ENCODE measurements at regions not wholly inside any gene's neighbourhood (a gene's known extent, or its start where the extent isn't known, plus 50 kb on each side); places are given as distances from the start of the nearest gene placed in this dataset.

DNA sequence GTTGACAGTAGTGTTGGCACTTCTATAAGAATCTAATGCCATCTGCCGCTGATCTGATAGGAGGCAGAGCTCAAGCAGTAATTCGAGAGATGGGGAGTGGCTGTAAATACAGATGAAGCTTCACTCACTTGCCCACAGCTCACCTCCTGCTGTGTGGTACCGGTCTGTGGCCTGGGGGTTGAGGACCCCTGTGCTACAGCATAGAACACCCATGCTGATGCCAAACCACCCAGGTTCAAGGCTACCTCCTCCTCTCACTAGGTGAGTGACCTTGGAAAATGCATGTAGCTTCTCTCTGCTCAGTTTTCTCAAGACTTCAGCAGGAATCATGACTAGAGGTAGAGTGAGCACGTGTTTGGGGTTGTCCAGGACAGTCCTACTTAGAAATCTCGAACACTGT, 263.4 kb downstream of the SH3BP4 start:
- TF ChIP-seq BHLHE40 (IDR thresholded peaks at IDR 0.05; ENCODE audit: borderline replicate concordance) (no peak), SUZ12 (IDR thresholded peaks at IDR 0.05) (no peak), FOXM1 (IDR thresholded peaks at IDR 0.05; ENCODE audit: borderline replicate concordance) (no peak), ZNF384 (IDR thresholded peaks at IDR 0.05) (no peak), LEF1 (IDR thresholded peaks at IDR 0.05; ENCODE audit: borderline replicate concordance) (no peak), FOXK2 (IDR thresholded peaks at IDR 0.05) (no peak), ELF4 (IDR thresholded peaks at IDR 0.05) (no peak), NFRKB (IDR thresholded peaks at IDR 0.05) (no peak), FOXA1 (IDR thresholded peaks at IDR 0.05) (no peak), HDGF (IDR thresholded peaks at IDR 0.05; ENCODE audit: borderline replicate concordance) (no peak), TARDBP (IDR thresholded peaks at IDR 0.05) (no peak), SP1 (IDR thresholded peaks at IDR 0.05) (no peak), CTBP1 (IDR thresholded peaks at IDR 0.05; ENCODE audit: borderline replicate concordance) (no peak), ARNT (IDR thresholded peaks at IDR 0.05) (no peak)
- TF ChIP-seq, protein P1, sequence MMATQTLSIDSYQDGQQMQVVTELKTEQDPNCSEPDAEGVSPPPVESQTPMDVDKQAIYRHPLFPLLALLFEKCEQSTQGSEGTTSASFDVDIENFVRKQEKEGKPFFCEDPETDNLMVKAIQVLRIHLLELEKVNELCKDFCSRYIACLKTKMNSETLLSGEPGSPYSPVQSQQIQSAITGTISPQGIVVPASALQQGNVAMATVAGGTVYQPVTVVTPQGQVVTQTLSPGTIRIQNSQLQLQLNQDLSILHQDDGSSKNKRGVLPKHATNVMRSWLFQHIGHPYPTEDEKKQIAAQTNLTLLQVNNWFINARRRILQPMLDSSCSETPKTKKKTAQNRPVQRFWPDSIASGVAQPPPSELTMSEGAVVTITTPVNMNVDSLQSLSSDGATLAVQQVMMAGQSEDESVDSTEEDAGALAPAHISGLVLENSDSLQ (IDR thresholded peaks at IDR 0.05): no peak
- no peak for DNase-seq (ENCODE audit: extremely low spot score)
- ChIA-PET POLR2A (no interaction called here), CTCF (no interaction called here)

DNA sequence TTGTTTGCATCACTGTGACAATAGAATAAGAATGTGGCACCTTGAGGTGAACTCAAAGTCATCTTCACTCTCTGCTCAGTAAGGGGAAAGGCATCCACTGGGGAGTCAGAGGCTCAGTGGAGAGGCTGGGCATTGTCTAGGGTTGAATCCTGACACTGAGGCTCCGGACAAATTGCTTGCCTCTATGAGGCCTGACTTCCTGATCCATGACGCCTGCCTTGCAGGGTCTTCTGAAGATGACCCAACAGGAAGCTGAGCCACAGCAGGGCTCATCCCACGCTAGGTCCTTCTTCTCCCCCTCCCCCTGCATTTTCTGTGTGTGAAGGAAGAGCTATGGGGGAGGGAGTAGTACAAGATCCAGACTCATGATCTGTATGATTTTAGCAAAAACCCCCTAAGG, 265.1 kb downstream of the SH3BP4 start:
- CTCF ChIA-PET: no interaction called here
- no peak for DNase-seq (ENCODE audit: extremely low spot score)
- TF ChIP-seq LEF1 (IDR thresholded peaks at IDR 0.05; ENCODE audit: borderline replicate concordance) (no peak), HDGF (IDR thresholded peaks at IDR 0.05; ENCODE audit: borderline replicate concordance) (no peak), BHLHE40 (IDR thresholded peaks at IDR 0.05; ENCODE audit: borderline replicate concordance) (no peak), ZNF384 (IDR thresholded peaks at IDR 0.05) (no peak), ARNT (IDR thresholded peaks at IDR 0.05) (no peak), ELF4 (IDR thresholded peaks at IDR 0.05) (no peak), SUZ12 (IDR thresholded peaks at IDR 0.05) (no peak), FOXM1 (IDR thresholded peaks at IDR 0.05; ENCODE audit: borderline replicate concordance) (no peak), SP1 (IDR thresholded peaks at IDR 0.05) (no peak), NFRKB (IDR thresholded peaks at IDR 0.05) (no peak)
- TF ChIP-seq, protein P1 (IDR thresholded peaks at IDR 0.05): no peak
- POLR2A ChIA-PET: no interaction called here

DNA sequence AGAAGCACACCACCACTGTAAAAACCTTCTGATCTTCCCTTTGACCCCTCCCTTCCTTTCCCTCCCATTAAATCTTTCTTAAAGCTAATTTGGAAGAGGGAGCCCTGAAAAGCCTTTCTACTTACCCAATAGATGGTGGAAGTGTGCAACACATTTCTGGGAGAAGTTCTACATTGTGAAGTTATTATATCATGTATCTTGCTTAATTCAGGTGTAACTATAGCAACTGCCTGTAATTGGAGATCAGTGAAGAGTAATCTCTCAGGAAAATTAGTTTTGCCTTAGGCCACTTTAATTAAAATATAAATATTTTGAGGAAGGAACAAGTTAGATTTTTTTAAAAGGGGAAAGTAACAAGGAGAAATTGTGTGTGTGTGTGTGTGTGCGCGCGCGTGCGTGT, 266.0 kb downstream of the SH3BP4 start:
- ChIA-PET CTCF (interaction anchor here (0.6 kb wide), 1 partner anchor 190 kb away, joined by 3 read pairs; no protein-coding TSS in a partner anchor), POLR2A (no interaction called here)
- DNase-seq (ENCODE audit: extremely low spot score): no peak
- no peak for TF ChIP-seq HDGF (IDR thresholded peaks at IDR 0.05; ENCODE audit: borderline replicate concordance)
- no peak for TF ChIP-seq LEF1 (IDR thresholded peaks at IDR 0.05; ENCODE audit: borderline replicate concordance)
- TF ChIP-seq CTBP1 (IDR thresholded peaks at IDR 0.05; ENCODE audit: borderline replicate concordance): no peak
- no peak for TF ChIP-seq ZNF384 (IDR thresholded peaks at IDR 0.05)
- TF ChIP-seq ELF4 (IDR thresholded peaks at IDR 0.05): no peak
- no peak for TF ChIP-seq FOXK2 (IDR thresholded peaks at IDR 0.05)

DNA sequence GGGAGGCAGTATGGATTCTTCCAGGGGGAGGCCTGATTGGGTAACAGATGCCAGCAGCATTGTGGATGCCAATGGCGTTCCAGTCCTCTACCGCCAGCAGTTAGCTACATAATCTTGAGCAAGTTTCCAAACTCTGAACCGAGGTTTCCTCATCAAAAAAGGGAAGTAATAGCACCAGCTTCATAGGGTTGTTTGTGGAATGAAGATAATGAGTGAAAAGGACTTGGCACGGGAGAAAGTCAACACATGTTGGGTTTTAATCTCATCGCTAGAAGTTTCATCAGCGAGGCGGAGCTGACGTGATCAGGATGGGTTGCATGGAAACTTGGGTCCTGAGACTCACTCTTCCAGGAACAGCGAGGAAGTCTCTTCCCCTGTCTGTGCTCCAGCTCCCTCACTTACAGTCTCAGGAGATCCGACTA, 266.7 kb downstream of the SH3BP4 start:
- CTCF ChIA-PET: no interaction called here
- DNase-seq (ENCODE audit: extremely low spot score): no peak
- POLR2A ChIA-PET: no interaction called here
- TF ChIP-seq BHLHE40 (IDR thresholded peaks at IDR 0.05; ENCODE audit: borderline replicate concordance) (no peak), LEF1 (IDR thresholded peaks at IDR 0.05; ENCODE audit: borderline replicate concordance) (no peak), HDGF (IDR thresholded peaks at IDR 0.05; ENCODE audit: borderline replicate concordance) (no peak), FOXA1 (IDR thresholded peaks at IDR 0.05) (no peak), SUZ12 (IDR thresholded peaks at IDR 0.05) (no peak), ELF4 (IDR thresholded peaks at IDR 0.05) (no peak), CTBP1 (IDR thresholded peaks at IDR 0.05; ENCODE audit: borderline replicate concordance) (no peak), ZNF384 (IDR thresholded peaks at IDR 0.05) (no peak), NFRKB (IDR thresholded peaks at IDR 0.05) (no peak), SP1 (IDR thresholded peaks at IDR 0.05) (no peak), ARNT (IDR thresholded peaks at IDR 0.05) (no peak), TARDBP (IDR thresholded peaks at IDR 0.05) (no peak), L3MBTL2 (conservative IDR thresholded peaks at IDR 0.05) (no peak), FOXK2 (IDR thresholded peaks at IDR 0.05) (no peak), FOXM1 (IDR thresholded peaks at IDR 0.05; ENCODE audit: borderline replicate concordance) (no peak)
- TF ChIP-seq, protein P1 (IDR thresholded peaks at IDR 0.05): no peak

DNA sequence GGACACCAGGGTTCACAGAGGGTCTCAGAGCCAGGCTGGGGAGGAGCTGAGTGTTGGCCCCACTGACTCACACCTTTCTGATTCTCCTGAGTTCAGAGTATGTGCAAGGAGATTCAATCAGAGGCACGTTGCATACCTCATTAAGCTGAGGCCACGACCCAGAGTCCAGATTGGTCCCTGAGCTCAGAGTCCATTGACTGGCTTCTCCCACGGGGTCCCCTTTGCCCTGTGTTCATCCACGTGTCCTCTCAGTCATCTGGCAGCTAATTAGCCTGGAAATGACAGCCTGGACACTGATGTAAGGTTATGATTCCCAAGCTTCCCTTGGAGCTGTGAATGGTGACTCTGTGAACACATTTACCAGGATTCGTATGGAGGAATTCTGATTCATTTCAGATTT, 267.2 kb downstream of the SH3BP4 start:
- DNase-seq (ENCODE audit: extremely low spot score): no peak
- CTCF ChIA-PET: no interaction called here
- TF ChIP-seq BHLHE40 (IDR thresholded peaks at IDR 0.05; ENCODE audit: borderline replicate concordance): no peak
- TF ChIP-seq FOXK2 (IDR thresholded peaks at IDR 0.05): no peak
- TF ChIP-seq NFRKB (IDR thresholded peaks at IDR 0.05): no peak
- TF ChIP-seq SP1 (IDR thresholded peaks at IDR 0.05): no peak
- TF ChIP-seq FOXM1 (IDR thresholded peaks at IDR 0.05; ENCODE audit: borderline replicate concordance): no peak
- POLR2A ChIA-PET: no interaction called here

DNA sequence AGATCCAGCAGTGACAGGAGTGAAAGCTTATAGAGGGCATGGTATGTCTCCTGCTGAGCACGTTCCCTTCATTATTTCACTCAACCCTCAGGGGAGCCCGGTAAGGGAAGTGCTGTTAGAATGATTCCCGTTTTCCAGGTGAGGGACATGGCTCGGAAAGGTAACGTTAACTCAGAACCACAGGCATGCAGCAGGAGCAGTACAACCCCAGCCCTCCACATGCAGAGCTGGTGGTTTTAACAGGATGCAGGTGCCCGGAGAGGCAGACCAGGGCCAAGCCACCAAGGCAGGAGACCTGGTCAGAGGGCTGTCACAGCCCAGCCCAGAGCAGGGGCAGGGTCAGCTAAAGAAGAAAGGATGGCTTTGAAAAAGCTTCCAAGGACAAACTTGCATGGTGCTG, 268.5 kb downstream of the SH3BP4 start:
- no peak for TF ChIP-seq NFRKB (IDR thresholded peaks at IDR 0.05)
- TF ChIP-seq ARNT (IDR thresholded peaks at IDR 0.05): no peak
- no peak for TF ChIP-seq ELF4 (IDR thresholded peaks at IDR 0.05)
- no peak for TF ChIP-seq SUZ12 (IDR thresholded peaks at IDR 0.05)
- TF ChIP-seq ZNF384 (IDR thresholded peaks at IDR 0.05): no peak
- no peak for TF ChIP-seq HDGF (IDR thresholded peaks at IDR 0.05; ENCODE audit: borderline replicate concordance)
- TF ChIP-seq LEF1 (IDR thresholded peaks at IDR 0.05; ENCODE audit: borderline replicate concordance): no peak
- TF ChIP-seq, protein P1 (IDR thresholded peaks at IDR 0.05): no peak
- no peak for TF ChIP-seq FOXK2 (IDR thresholded peaks at IDR 0.05)
- TF ChIP-seq CTBP1 (IDR thresholded peaks at IDR 0.05; ENCODE audit: borderline replicate concordance): no peak
- TF ChIP-seq FOXM1 (IDR thresholded peaks at IDR 0.05; ENCODE audit: borderline replicate concordance): no peak
- ChIA-PET POLR2A (no interaction called here), CTCF (interaction anchor here (0.7 kb wide), 1 partner anchor 25 kb away, joined by 4 read pairs; no protein-coding TSS in a partner anchor)

More for the DNA sequence above, 268.5 kb downstream of the SH3BP4 start:
- DNase-seq (ENCODE audit: extremely low spot score): no peak

All from HEK293T (cell line).